PC-3 (cell line): ENCODE measurements at regions not wholly inside any gene's neighbourhood (a gene's known extent, or its start where the extent isn't known, plus 50 kb on each side); places are given as distances from the start of the nearest gene placed in this dataset.

ENCODE experiments used
- EZH2 ChIP-seq: fragments of 300-600 bp; sonication (generic); IDR thresholded peaks from one replicate; pipeline ENCODE4 v1.6.1; 2017; ENCODE audit warnings: antibody characterized with exemption, mild to moderate bottlenecking, low read length; ENCODE audit not compliant: unreplicated experiment
- EZH2phosphoT487 ChIP-seq: fragments of 300-600 bp; sonication (generic); IDR thresholded peaks from 2 replicates; pipeline ENCODE4 v1.6.1; 2018; ENCODE audit warnings: mild to moderate bottlenecking, antibody characterized with exemption, low read length, borderline replicate concordance
- TF ChIP-seq, protein P1 (sequence below): fragments of 300-600 bp; sonication (generic); conservative IDR thresholded peaks from 2 replicates; pipeline ENCODE4 v1.5.1; 2017; ENCODE audit warnings: antibody characterized with exemption, low read depth, mild to moderate bottlenecking, low read length

DNA sequence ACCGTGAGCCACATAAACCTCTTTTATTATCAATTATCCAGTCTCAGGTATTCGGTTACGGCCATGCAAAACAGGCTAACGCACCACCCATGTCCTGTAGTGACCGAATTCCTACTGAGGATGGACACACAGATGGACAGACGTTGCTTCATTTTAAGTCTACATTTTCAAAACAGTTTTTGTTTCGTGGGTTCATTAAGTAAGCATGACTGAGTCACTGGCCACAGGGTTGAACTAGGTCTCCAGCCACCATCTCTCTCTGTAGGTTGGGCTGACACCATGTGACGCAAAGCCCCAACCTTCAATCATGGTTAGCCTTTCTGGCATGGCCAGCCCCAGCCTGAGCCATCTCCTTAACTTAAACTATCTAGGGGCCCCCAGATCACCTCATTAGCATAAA, 110.0 kb upstream of the SLC22A23 start:
- TF ChIP-seq, protein P1, sequence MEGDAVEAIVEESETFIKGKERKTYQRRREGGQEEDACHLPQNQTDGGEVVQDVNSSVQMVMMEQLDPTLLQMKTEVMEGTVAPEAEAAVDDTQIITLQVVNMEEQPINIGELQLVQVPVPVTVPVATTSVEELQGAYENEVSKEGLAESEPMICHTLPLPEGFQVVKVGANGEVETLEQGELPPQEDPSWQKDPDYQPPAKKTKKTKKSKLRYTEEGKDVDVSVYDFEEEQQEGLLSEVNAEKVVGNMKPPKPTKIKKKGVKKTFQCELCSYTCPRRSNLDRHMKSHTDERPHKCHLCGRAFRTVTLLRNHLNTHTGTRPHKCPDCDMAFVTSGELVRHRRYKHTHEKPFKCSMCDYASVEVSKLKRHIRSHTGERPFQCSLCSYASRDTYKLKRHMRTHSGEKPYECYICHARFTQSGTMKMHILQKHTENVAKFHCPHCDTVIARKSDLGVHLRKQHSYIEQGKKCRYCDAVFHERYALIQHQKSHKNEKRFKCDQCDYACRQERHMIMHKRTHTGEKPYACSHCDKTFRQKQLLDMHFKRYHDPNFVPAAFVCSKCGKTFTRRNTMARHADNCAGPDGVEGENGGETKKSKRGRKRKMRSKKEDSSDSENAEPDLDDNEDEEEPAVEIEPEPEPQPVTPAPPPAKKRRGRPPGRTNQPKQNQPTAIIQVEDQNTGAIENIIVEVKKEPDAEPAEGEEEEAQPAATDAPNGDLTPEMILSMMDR = no peak
- TF ChIP-seq EZH2 (no peak), EZH2phosphoT487 (no peak)
